SK-N-MC (cell line): ENCODE measurements at regions not wholly inside any gene's neighbourhood (a gene's known extent, or its start where the extent isn't known, plus 50 kb on each side); places are given as distances from the start of the nearest gene placed in this dataset.

Experiments
- EZH2 ChIP-seq: fragments of 200-600 bp; sonication (generic); IDR thresholded peaks from one replicate; pipeline ENCODE4 v1.6.1; 2017; ENCODE audit warnings: antibody characterized with exemption
- FOXP2 ChIP-seq: optimal IDR thresholded peaks from 2 replicates; pipeline ENCODE3; 2011; ENCODE audit warnings: mild to moderate bottlenecking, moderate library complexity; ENCODE audit not compliant: insufficient read depth; ENCODE audit errors: extremely low read length, control extremely low read depth
- POLR2AphosphoS5 ChIP-seq: IDR thresholded peaks from 2 replicates; pipeline ENCODE4 v1.6.1; 2012; ENCODE audit warnings: mild to moderate bottlenecking, low read depth, low read length, borderline replicate concordance

GRCh38 chr16:25596194-25596593, 95.6 kb upstream of the HS3ST4 start:
- TF ChIP-seq EZH2 (no peak), POLR2AphosphoS5 (no peak), FOXP2 (no peak)
